BJ (cell line): ENCODE measurements at regions not wholly inside any gene's neighbourhood (a gene's known extent, or its start where the extent isn't known, plus 50 kb on each side); places are given as distances from the start of the nearest gene placed in this dataset.

Experiments
- CTCF ChIA-PET: fragments of 350-600 bp; formaldehyde crosslinking; extraction: SDS; loops from one replicate; lab custom pipeline; 2021; ENCODE audit warnings: antibody characterized with exemption, inconsistent platforms; lab: Yijun Ruan, JAX
- POLR2A ChIA-PET: fragments of 300-600 bp; sonication (Branson Sonifier 250); formaldehyde crosslinking; extraction: SDS; loops from one replicate; lab custom pipeline; 2021; ENCODE audit warnings: antibody characterized with exemption; lab: Charles Lee
- DNase-seq: peaks from one replicate; pipeline ENCODE4 v3.0.0-alpha.2; 2011; ENCODE audit warnings: low read depth
- H3K27me3 ChIP-seq: 2 replicates; pipeline ENCODE4 v1.6.0; 2011; ENCODE audit warnings: low read length; ENCODE audit not compliant: control insufficient read depth, insufficient read depth
- H3K36me3 ChIP-seq: 2 replicates; pipeline ENCODE4 v1.5.1; 2011; ENCODE audit warnings: low read length; ENCODE audit not compliant: control insufficient read depth, insufficient read depth
- H3K4me3 ChIP-seq: 2 replicates; pipeline ENCODE4 v1.5.1; 2011; ENCODE audit warnings: low read depth, mild to moderate bottlenecking, control low read depth, low read length
- CTCF ChIP-seq: IDR thresholded peaks from 2 replicates; pipeline ENCODE4 v1.5.1; 2011; ENCODE audit warnings: low read depth, mild to moderate bottlenecking, control low read depth, inconsistent platforms, low read length, moderate library complexity; ENCODE audit not compliant: insufficient read depth

DNA sequence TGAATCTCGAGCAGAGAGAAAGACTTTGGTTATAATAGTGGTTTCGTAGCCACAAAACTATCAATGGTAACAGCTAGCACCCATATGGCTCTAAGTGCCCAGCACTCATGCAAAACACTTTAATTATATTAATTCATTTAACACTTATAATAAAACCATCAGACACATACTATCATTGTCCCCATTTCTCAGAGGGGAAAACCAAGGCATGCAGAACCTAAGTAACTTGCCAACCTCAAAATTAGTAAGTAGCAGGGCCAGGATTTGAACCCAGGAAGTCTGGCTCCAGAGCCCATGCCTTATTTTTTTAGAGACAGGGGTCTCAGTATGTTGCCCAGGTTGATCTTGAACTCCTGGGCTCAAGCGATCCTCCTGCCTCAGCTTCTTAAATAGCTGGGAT lies 145.6 kb upstream of the HS3ST2 start:
- H3K27me3 ChIP-seq = peaks cover 18% of the 10 kb centered on the region
- DNase-seq = no peak
- H3K4me3 ChIP-seq = no peak overlapping the region
- ChIA-PET CTCF (interaction anchor here (1.0 kb wide), 1 partner anchor 38 kb away, joined by 3 read pairs; no protein-coding TSS in a partner anchor), POLR2A (no interaction called here)
- TF ChIP-seq CTCF = no peak
- H3K36me3 ChIP-seq = no peaks in the 10 kb centered on the region

DNA sequence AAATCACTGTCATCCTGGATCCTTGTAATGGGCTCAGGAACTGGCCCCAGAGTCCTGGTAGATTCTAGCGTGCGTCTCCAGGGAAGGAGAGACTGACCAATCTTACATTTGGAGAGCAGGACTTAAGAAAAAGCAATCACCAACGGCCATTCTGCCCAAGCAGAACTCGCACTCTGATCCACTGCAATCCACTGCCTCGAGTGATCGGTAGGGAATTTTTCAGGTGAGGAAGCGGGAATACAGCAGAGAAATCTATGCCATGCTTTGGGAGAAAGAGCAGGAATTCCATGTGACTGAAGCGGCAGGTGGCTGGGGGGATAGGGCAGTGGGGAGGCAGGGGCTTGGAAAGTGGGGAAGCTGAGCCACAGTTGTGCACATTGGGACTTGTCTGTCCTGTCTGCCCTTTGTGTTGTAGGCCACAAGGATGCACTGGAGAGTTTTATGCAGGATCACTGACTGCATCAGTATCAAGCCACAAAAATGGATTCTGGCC lies 143.9 kb upstream of the HS3ST2 start:
- CTCF ChIA-PET = interaction anchor here (1.2 kb wide), 1 partner anchor 13 kb away, joined by 3 read pairs; no protein-coding TSS in a partner anchor

DNA sequence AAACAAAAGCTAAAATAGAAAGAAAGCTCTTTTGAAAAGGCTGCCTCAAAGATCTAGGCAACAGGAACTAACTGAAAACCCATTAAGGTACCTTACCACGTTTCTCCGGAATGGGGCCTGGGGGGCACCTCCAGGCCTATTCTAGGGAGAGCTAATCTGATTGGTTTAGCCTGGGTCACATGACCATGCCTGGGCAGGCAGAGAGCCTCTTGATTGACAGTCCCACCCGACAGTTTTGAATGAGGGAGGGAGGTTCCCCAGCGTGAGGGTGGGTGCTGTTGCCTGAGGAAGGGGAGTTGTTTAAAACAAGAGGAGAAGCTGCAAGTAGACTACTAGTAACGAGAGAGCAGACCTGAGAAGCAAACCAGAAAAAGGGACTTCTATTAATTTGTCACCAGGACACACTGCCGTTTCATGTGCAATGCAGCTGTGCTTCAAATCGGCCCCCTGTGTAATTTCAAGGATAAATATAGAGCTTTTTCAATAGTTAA lies 143.4 kb upstream of the HS3ST2 start:
- POLR2A ChIA-PET = no interaction called here
- no peak overlapping the region for H3K4me3 ChIP-seq
- H3K27me3 ChIP-seq = peaks cover 6% of the 10 kb centered on the region; the same call in 1 of the 2 replicates
- DNase-seq = no peak
- CTCF ChIA-PET = interaction anchor here (0.7 to 1.2 kb wide), 2 partner anchors 12 to 23 kb away, joined by 3 to 4 read pairs; no protein-coding TSS in a partner anchor
- no peaks in the 10 kb centered on the region for H3K36me3 ChIP-seq
- TF ChIP-seq CTCF = no peak

More for the DNA sequence above, 143.9 kb upstream of the HS3ST2 start:
- POLR2A ChIA-PET = no interaction called here
- DNase-seq = no peak
- H3K36me3 ChIP-seq = no peaks in the 10 kb centered on the region
- TF ChIP-seq CTCF = no peak
- no peak overlapping the region for H3K4me3 ChIP-seq
- H3K27me3 ChIP-seq = peaks cover 11% of the 10 kb centered on the region

DNA sequence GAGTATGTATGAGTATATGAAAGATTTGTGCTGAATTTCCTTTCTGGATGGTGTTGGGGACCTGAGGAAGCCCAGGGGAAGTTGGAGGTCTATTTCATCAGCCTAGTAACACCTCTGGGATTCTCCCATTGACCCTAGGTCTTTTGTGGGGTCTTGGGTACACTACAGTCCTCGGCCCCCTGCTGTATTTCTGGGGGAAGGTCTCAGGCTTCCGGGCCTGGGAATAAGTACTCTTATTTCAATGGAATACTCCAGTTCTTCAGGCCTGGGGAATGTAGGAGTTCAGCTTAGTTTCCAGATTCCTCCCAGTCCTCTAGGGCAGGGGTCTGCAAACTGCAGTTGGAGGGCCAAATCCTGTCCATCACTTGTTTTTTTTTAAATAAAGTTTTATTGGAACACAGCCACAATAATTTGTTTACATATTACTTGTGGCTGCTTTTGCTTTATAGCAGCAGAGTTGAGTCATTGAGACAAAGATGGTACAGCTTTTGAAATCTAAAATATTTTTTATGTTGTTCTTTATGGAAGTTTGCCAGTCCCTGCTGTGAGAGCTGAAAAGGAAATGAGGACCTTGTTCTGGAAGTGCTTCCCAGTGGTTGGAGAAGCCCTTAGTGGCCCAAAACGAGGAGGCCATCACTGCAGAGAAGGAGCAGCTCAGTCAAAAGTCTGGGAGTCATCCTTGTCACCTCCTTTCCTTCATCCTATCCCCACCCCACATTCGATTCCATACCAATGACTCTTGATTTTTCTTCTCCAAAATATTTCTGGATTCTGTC lies 142.5 kb upstream of the HS3ST2 start:
- DNase-seq = no peak
- ChIA-PET CTCF (interaction anchor here (0.6 to 1.2 kb wide), 3 partner anchors 11 to 1758 kb away, joined by 3 to 5 read pairs (median 3); no protein-coding TSS in a partner anchor), POLR2A (no interaction called here)

More for the DNA sequence above, 142.5 kb upstream of the HS3ST2 start:
- no peak for TF ChIP-seq CTCF
- Histone ChIP-seq H3K27me3 (0 out of 2 replicates have a peak, but pooled peaks cover 5% of the 10 kb centered on the region), H3K4me3 (no peak overlapping the region), H3K36me3 (no peaks in the 10 kb centered on the region)
